ENCODE measurements at regions not wholly inside any gene's neighbourhood (a gene's known extent, or its start where the extent isn't known, plus 50 kb on each side); places are given as distances from the start of the nearest gene placed in this dataset.

- TF ChIP-seq RFX5 (IDR thresholded peaks at IDR 0.05; ENCODE audit: low read length) (no peak), TAF1 (IDR thresholded peaks at IDR 0.05; ENCODE audit: borderline replicate concordance, low read depth, low read length) (no peak)
Observed at GRCh38 chr7:32680259-32681173, 185.2 kb downstream of the AVL9 start.
